MM.1S (cell line): ENCODE measurements at regions not wholly inside any gene's neighbourhood (a gene's known extent, or its start where the extent isn't known, plus 50 kb on each side); places are given as distances from the start of the nearest gene placed in this dataset.

Experiments
- CTCF ChIP-seq: fragments of 300-600 bp; sonication (generic); IDR thresholded peaks from 2 replicates; pipeline ENCODE4 v1.5.1; 2016; ENCODE audit warnings: antibody characterized with exemption, low read length, mixed read lengths
- EZH2 ChIP-seq: fragments of 300-600 bp; sonication (generic); optimal IDR thresholded peaks from 2 replicates; pipeline ENCODE3; 2017; ENCODE audit warnings: low read depth, mild to moderate bottlenecking, antibody characterized with exemption, low read length, mixed read lengths

- TF ChIP-seq CTCF: no peak
- no peak for TF ChIP-seq EZH2
Measured at GRCh38 chr11:135046556-135046955, 634.5 kb upstream of the B3GAT1 start.
